ENCODE measurements at regions not wholly inside any gene's neighbourhood (a gene's known extent, or its start where the extent isn't known, plus 50 kb on each side); places are given as distances from the start of the nearest gene placed in this dataset.

DNA sequence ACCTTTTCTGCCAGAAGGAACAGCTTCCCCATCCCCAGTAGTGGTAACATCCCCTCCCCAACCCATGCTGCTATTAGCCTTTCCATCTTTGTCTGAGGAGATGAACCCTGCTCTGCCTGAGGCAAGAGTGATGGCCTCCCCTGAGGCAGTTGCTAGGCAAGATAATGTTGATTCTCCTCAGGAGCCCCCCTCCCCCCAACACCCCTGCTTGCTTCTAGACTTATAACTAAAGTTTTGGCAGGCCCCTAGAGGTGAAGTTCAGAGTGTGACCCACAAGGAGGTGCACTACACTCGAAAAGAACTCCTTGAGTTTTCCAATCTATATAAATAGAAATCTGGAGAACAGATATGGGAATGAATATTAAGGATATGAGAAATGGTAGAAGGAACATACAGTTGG is 962.5 kb downstream of the ADGRL3 start (continued):
- TF ChIP-seq, protein P1, sequence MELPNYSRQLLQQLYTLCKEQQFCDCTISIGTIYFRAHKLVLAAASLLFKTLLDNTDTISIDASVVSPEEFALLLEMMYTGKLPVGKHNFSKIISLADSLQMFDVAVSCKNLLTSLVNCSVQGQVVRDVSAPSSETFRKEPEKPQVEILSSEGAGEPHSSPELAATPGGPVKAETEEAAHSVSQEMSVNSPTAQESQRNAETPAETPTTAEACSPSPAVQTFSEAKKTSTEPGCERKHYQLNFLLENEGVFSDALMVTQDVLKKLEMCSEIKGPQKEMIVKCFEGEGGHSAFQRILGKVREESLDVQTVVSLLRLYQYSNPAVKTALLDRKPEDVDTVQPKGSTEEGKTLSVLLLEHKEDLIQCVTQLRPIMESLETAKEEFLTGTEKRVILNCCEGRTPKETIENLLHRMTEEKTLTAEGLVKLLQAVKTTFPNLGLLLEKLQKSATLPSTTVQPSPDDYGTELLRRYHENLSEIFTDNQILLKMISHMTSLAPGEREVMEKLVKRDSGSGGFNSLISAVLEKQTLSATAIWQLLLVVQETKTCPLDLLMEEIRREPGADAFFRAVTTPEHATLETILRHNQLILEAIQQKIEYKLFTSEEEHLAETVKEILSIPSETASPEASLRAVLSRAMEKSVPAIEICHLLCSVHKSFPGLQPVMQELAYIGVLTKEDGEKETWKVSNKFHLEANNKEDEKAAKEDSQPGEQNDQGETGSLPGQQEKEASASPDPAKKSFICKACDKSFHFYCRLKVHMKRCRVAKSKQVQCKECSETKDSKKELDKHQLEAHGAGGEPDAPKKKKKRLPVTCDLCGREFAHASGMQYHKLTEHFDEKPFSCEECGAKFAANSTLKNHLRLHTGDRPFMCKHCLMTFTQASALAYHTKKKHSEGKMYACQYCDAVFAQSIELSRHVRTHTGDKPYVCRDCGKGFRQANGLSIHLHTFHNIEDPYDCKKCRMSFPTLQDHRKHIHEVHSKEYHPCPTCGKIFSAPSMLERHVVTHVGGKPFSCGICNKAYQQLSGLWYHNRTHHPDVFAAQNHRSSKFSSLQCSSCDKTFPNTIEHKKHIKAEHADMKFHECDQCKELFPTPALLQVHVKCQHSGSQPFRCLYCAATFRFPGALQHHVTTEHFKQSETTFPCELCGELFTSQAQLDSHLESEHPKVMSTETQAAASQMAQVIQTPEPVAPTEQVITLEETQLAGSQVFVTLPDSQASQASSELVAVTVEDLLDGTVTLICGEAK (IDR thresholded peaks at IDR 0.05; ENCODE audit: borderline replicate concordance) = no peak
- TF ChIP-seq BMI1 (IDR thresholded peaks at IDR 0.05; ENCODE audit: borderline replicate concordance) = no peak
- TF ChIP-seq NR2C1 (IDR thresholded peaks at IDR 0.05) = no peak
- TF ChIP-seq ZNF24 (IDR thresholded peaks at IDR 0.05) = no peak
- TF ChIP-seq, protein P2, sequence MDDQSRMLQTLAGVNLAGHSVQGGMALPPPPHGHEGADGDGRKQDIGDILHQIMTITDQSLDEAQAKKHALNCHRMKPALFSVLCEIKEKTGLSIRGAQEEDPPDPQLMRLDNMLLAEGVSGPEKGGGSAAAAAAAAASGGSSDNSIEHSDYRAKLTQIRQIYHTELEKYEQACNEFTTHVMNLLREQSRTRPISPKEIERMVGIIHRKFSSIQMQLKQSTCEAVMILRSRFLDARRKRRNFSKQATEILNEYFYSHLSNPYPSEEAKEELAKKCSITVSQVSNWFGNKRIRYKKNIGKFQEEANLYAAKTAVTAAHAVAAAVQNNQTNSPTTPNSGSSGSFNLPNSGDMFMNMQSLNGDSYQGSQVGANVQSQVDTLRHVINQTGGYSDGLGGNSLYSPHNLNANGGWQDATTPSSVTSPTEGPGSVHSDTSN (IDR thresholded peaks at IDR 0.05; ENCODE audit: insufficient replicate concordance, low read depth, low read length) = no peak
- TF ChIP-seq, protein P3, sequence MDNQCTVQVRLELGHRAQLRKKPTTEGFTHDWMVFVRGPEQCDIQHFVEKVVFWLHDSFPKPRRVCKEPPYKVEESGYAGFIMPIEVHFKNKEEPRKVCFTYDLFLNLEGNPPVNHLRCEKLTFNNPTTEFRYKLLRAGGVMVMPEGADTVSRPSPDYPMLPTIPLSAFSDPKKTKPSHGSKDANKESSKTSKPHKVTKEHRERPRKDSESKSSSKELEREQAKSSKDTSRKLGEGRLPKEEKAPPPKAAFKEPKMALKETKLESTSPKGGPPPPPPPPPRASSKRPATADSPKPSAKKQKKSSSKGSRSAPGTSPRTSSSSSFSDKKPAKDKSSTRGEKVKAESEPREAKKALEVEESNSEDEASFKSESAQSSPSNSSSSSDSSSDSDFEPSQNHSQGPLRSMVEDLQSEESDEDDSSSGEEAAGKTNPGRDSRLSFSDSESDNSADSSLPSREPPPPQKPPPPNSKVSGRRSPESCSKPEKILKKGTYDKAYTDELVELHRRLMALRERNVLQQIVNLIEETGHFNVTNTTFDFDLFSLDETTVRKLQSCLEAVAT (IDR thresholded peaks at IDR 0.05) = no peak
- TF ChIP-seq, protein P4, sequence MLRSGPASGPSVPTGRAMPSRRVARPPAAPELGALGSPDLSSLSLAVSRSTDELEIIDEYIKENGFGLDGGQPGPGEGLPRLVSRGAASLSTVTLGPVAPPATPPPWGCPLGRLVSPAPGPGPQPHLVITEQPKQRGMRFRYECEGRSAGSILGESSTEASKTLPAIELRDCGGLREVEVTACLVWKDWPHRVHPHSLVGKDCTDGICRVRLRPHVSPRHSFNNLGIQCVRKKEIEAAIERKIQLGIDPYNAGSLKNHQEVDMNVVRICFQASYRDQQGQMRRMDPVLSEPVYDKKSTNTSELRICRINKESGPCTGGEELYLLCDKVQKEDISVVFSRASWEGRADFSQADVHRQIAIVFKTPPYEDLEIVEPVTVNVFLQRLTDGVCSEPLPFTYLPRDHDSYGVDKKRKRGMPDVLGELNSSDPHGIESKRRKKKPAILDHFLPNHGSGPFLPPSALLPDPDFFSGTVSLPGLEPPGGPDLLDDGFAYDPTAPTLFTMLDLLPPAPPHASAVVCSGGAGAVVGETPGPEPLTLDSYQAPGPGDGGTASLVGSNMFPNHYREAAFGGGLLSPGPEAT (IDR thresholded peaks at IDR 0.05; ENCODE audit: low read depth) = no peak
- TF ChIP-seq EGR1 (IDR thresholded peaks at IDR 0.05; ENCODE audit: borderline replicate concordance in 1 of 2, low read depth in 2 of 2, low read length in 2 of 2) = no peak
- TF ChIP-seq, protein P5, sequence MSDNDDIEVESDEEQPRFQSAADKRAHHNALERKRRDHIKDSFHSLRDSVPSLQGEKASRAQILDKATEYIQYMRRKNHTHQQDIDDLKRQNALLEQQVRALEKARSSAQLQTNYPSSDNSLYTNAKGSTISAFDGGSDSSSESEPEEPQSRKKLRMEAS (IDR thresholded peaks at IDR 0.05; ENCODE audit: low read depth, low read length) = no peak
- TF ChIP-seq NRF1 (conservative IDR thresholded peaks at IDR 0.05; ENCODE audit: low read depth, low read length) = no peak
- no peak for TF ChIP-seq MTA2 (IDR thresholded peaks at IDR 0.05; ENCODE audit: low read depth)

All from GM12878 (cell line).